Thymus (tissue), 11 donors: ENCODE measurements at regions not wholly inside any gene's neighbourhood (a gene's known extent, or its start where the extent isn't known, plus 50 kb on each side); places are given as distances from the start of the nearest gene placed in this dataset.
A peak's percentile ranks its signal among the peaks of the same experiment; 100 is the strongest.

Experiments
- DNase-seq, 9 donors: peaks; one replicate each; pipeline ENCODE4 v3.0.0-alpha.2; 2013; ENCODE audit warnings: low spot score in 9 of 9, low read depth in 6 of 9, missing footprints in 1 of 9
- H3K27ac ChIP-seq, 2 donors: one replicate each; pipeline ENCODE4 v1.5.1; 2013; ENCODE audit warnings: control low read depth in 1 of 2, low read depth in 1 of 2, low read length in 1 of 2, mild to moderate bottlenecking in 1 of 2, moderate library complexity in 1 of 2
- H3K27me3 ChIP-seq, 2 donors: one replicate each; pipeline ENCODE4 v1.5.1; 2013; ENCODE audit warnings: low read length in 1 of 2; ENCODE audit not compliant: control insufficient read depth in 2 of 2, insufficient read depth in 1 of 2
- H3K36me3 ChIP-seq, 2 donors: one replicate each; pipeline ENCODE4 v1.5.1; 2013; ENCODE audit warnings: low read length in 1 of 2, mild to moderate bottlenecking in 1 of 2, moderate library complexity in 1 of 2; ENCODE audit not compliant: control insufficient read depth in 2 of 2, insufficient read depth in 2 of 2
- H3K4me1 ChIP-seq, 2 donors: one replicate each; pipeline ENCODE4 v1.5.1; 2013; ENCODE audit warnings: low read length in 2 of 2; ENCODE audit not compliant: control insufficient read depth in 2 of 2, insufficient read depth in 2 of 2
- H3K4me3 ChIP-seq, 2 donors: one replicate each; pipeline ENCODE4 v1.5.1; 2013; ENCODE audit warnings: low read length in 2 of 2, control low read depth in 1 of 2, mild to moderate bottlenecking in 1 of 2
- H3K9me3 ChIP-seq, 2 donors: one replicate each; pipeline ENCODE4 v1.5.1; 2013; ENCODE audit warnings: low read length in 1 of 2, mild to moderate bottlenecking in 1 of 2; ENCODE audit not compliant: control insufficient read depth in 2 of 2, insufficient read depth in 1 of 2
- WGBS: extraction: QIAGEN DNeasy Blood & Tissue Kit; methylation state at CpG from one replicate; pipeline ENCODE4 v1.1.7; 2013; 5-methylcytosine and 5-hydroxymethylcytosine counted together
- donor health status: healthy.

GRCh38 chr19:13600802-13601201 lies 94.5 kb upstream of the CACNA1A start:
- Histone ChIP-seq H3K36me3 (no peaks in the 10 kb centered on the region), H3K9me3 (no peaks in the 10 kb centered on the region), H3K4me1 (no peaks in the 10 kb centered on the region), H3K27ac (no peak overlapping the region), H3K27me3 (no peaks in the 10 kb centered on the region), H3K4me3 (no peak overlapping the region)
- no peak for DNase-seq
- 78% methylated on average over 6 of the region's 6 CpGs for WGBS

GRCh38 chr19:13600091-13600490 lies 93.8 kb upstream of the CACNA1A start:
- WGBS, result 94% methylated on average over 9 of the region's 9 CpGs
- no peaks in the 10 kb centered on the region for H3K9me3 ChIP-seq
- H3K36me3 ChIP-seq, result no peaks in the 10 kb centered on the region
- H3K4me3 ChIP-seq, result no peak overlapping the region
- H3K27me3 ChIP-seq, result no peaks in the 10 kb centered on the region
- H3K4me1 ChIP-seq, result no peaks in the 10 kb centered on the region
- DNase-seq, result no peak
- H3K27ac ChIP-seq, result no peak overlapping the region

- H3K4me1 ChIP-seq, result no peaks in the 10 kb centered on the region
- DNase-seq, result no peak
- H3K9me3 ChIP-seq, result no peaks in the 10 kb centered on the region
- 93% methylated on average over 22 of the region's 22 CpGs for WGBS
- H3K27ac ChIP-seq, result no peak overlapping the region
- no peaks in the 10 kb centered on the region for H3K27me3 ChIP-seq
- H3K36me3 ChIP-seq, result no peaks in the 10 kb centered on the region
- H3K4me3 ChIP-seq, result no peak overlapping the region
Measured at GRCh38 chr19:13599681-13600080, 93.4 kb upstream of the CACNA1A start.

GRCh38 chr19:13598098-13598497 lies 91.8 kb upstream of the CACNA1A start:
- Histone ChIP-seq H3K27ac (no peak overlapping the region), H3K36me3 (no peaks in the 10 kb centered on the region), H3K4me3 (no peak overlapping the region), H3K27me3 (no peaks in the 10 kb centered on the region), H3K4me1 (no peaks in the 10 kb centered on the region), H3K9me3 (no peaks in the 10 kb centered on the region)
- no peak for DNase-seq

DNA sequence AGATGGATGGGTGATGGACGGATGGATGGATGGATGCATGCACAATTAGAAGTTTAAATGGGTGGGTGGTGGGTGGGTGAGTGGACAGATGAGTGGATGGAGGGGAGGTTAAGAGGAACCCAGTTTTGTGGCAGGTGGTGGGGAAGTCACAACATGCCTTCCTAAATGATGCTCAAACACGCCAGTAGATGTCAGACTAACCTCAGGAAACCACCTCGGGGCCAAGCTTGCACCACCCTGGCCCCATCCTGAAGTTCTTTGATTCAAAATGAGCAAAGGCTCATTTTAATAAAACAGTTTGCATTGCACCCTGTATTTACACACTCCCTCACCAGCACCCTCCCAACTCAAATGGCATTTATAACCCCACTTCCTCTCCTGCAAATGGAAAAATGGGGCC lies 91.4 kb upstream of the CACNA1A start:
- H3K9me3 ChIP-seq, result no peaks in the 10 kb centered on the region
- under 1% methylated on average over 3 of the region's 3 CpGs for WGBS
- no peak overlapping the region for H3K4me3 ChIP-seq
- no peaks in the 10 kb centered on the region for H3K4me1 ChIP-seq
- no peaks in the 10 kb centered on the region for H3K36me3 ChIP-seq
- DNase-seq, result peak in 8 of 9 donors; percentile 17 to 72 (median 36)
- no peak overlapping the region for H3K27ac ChIP-seq
- no peaks in the 10 kb centered on the region for H3K27me3 ChIP-seq

DNA sequence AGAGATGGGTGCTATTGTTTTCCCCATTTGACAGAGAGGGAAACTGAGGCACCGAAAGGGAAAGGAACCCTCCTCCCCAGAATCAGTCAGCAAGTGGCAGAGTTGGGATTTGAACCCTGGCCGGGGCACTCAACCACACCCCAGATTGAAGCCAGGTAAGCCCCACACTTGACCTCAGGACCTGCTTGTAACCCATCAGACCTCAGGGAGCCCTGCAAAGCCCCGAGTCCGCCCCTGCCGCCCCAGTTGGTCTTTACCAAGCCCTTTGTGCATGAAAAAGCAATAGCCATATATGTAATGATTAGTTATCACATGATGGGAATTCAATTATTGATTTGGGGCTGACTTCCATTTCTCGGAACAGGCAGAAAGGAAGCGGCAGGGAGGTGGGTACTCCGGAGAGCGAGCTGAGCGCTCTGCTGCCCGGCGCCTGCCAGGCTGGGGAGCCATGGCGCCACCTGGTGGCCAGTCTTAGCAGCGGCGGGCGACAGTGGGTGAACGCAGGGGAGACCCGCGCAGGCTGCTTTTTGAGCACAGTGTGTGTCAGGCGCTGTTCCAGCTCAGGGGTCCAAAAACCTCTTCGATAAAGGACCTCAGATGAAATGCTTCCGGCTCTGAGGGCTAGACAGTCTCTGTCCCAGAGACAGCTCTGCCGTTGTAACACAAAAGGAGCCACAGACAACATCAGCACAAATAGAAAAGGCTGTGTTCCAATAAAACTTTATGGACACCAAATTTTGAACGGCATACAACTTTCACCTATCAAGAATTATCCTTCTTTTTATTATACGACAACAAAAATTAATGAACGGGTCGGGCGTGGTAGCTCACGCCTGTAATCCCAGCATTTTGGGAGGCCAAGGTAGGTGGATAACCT lies 82.9 kb upstream of the CACNA1A start:
- 27% methylated on average over 29 of the region's 29 CpGs for WGBS
- DNase-seq, result peak; percentile 9 to 80 (median 54)
- H3K27me3 ChIP-seq, result peaks cover 0 to 3% of the 10 kb centered on the region in 2 donors
- H3K4me1 ChIP-seq, result no peaks in the 10 kb centered on the region
- H3K36me3 ChIP-seq, result no peaks in the 10 kb centered on the region
- no peak overlapping the region for H3K4me3 ChIP-seq
- H3K9me3 ChIP-seq, result no peaks in the 10 kb centered on the region
- no peak overlapping the region for H3K27ac ChIP-seq

GRCh38 chr19:13585512-13585911 lies 79.2 kb upstream of the CACNA1A start:
- H3K4me3 ChIP-seq, result no peak overlapping the region
- 90% methylated on average over 3 of the region's 3 CpGs for WGBS

DNA sequence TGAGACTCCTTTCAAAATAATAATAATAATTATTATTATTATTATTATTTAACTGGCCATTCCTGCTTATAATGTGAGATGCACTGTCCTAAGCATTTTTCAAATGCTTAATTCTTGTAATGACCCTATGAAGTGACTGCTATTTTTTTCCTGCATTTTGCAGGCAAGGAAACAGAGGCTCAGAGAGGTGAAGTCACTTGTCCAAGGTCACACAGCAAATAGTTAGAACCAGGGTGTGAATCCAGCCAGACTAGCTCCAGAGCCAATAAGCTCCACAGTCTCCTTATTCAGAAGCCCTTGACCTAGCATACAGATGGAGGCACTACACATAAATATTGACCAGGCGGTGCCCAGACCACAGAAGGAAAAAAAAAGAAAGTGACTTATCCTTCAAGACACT lies 77.5 kb upstream of the CACNA1A start:
- DNase-seq, result no peak
- WGBS, result 95% methylated on average over 1 of the region's 1 CpG
- H3K4me1 ChIP-seq, result no peaks in the 10 kb centered on the region
- peaks cover 0 to 4% of the 10 kb centered on the region in 2 donors for H3K9me3 ChIP-seq
- H3K27me3 ChIP-seq, result no peaks in the 10 kb centered on the region
- H3K27ac ChIP-seq, result no peak overlapping the region
- no peak overlapping the region for H3K4me3 ChIP-seq
- no peaks in the 10 kb centered on the region for H3K36me3 ChIP-seq

More at GRCh38 chr19:13585512-13585911, 79.2 kb upstream of the CACNA1A start:
- Histone ChIP-seq H3K27ac (no peak overlapping the region), H3K36me3 (no peaks in the 10 kb centered on the region), H3K27me3 (peaks cover 0 to 3% of the 10 kb centered on the region in 2 donors), H3K4me1 (no peaks in the 10 kb centered on the region), H3K9me3 (peaks cover 0 to 4% of the 10 kb centered on the region in 2 donors)
- no peak for DNase-seq

GRCh38 chr19:13583114-13583513 lies 76.8 kb upstream of the CACNA1A start:
- Histone ChIP-seq H3K27me3 (no peaks in the 10 kb centered on the region), H3K27ac (no peak overlapping the region), H3K4me1 (no peaks in the 10 kb centered on the region), H3K36me3 (no peaks in the 10 kb centered on the region), H3K4me3 (no peak overlapping the region), H3K9me3 (peaks cover 0 to 4% of the 10 kb centered on the region in 2 donors)
- DNase-seq, result no peak
- 43% methylated on average over 3 of the region's 3 CpGs for WGBS
